ENCODE measurements at regions not wholly inside any gene's neighbourhood (a gene's known extent, or its start where the extent isn't known, plus 50 kb on each side); places are given as distances from the start of the nearest gene placed in this dataset.

DNA sequence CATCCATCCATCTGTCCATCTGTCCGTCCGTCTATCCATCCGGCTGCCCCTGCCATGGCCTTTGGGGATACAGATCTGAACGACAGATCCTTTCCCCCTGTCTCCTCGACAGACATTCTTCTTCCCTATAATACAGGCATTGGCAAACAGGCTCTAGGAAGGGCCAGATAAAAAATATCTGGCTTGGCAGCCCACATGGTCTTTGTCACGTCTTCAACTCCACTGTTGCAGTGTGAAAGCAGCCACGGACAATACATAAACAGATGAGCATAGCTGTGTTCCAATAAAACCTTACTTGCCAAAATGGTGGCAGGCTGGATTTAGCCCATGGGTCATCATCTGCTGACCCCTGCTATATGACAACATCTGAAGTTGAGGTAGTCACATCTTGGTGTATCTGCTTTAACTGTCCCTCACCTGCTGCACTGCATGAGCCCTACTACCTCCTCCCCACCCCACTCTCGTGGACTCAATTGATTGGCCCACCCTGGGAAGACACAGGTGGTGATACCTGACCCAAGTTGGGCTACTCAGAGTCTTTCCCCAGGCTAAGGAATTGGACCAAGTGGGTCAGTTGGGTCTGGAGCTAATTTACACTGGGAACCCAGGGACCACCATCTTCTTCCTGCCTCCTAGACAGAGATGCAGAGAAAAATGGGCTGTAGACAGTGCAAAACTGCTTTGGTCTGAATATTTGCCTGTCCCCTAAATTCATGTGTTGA lies 128.4 kb upstream of the SMAD3 start:
- TF ChIP-seq POLR2A (IDR thresholded peaks at IDR 0.05) (no peak), CTCF (IDR thresholded peaks at IDR 0.05) (no peak)

All from body of pancreas (tissue), 4 donors.